Activated gamma-delta T cell (primary cell): ENCODE measurements at regions not wholly inside any gene's neighbourhood (a gene's known extent, or its start where the extent isn't known, plus 50 kb on each side); places are given as distances from the start of the nearest gene placed in this dataset.
"Not testable (repeated sequence)": the region's sequence is repeated elsewhere in the genome, so short reads cannot be mapped to it uniquely, and the experiment has no call there.

ENCODE experiments used
- DNase-seq: peaks from one replicate; lab custom pipeline; 2025; lab: John Stamatoyannopoulos, UW

DNA sequence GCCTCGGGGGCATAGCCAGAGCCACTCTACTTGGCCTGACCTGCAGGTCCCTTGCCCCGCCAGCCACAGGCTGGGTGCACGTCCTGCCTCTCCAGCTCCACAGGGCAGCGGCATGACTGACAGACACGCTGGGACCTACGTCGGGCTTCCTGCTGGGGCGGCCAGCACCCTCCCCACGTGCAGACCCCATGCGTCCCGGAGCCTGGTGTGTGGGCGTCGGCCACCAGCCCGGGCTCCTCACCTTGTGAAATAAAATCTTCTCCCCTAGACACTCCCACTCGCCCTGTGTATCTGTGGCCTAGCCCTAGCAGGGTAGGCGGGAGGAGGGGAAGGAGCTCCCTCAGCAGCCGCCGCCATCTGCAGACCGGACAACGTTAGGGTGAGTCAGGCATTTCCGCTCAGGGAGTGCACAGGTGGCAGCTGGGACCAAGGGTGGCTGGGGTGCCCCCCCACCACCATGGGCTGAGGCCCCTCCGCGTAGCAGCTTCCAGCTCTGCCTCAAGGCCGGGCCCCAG, 119.5 kb downstream of the IGLL1 start:
- not testable (repeated sequence) for DNase-seq

DNA sequence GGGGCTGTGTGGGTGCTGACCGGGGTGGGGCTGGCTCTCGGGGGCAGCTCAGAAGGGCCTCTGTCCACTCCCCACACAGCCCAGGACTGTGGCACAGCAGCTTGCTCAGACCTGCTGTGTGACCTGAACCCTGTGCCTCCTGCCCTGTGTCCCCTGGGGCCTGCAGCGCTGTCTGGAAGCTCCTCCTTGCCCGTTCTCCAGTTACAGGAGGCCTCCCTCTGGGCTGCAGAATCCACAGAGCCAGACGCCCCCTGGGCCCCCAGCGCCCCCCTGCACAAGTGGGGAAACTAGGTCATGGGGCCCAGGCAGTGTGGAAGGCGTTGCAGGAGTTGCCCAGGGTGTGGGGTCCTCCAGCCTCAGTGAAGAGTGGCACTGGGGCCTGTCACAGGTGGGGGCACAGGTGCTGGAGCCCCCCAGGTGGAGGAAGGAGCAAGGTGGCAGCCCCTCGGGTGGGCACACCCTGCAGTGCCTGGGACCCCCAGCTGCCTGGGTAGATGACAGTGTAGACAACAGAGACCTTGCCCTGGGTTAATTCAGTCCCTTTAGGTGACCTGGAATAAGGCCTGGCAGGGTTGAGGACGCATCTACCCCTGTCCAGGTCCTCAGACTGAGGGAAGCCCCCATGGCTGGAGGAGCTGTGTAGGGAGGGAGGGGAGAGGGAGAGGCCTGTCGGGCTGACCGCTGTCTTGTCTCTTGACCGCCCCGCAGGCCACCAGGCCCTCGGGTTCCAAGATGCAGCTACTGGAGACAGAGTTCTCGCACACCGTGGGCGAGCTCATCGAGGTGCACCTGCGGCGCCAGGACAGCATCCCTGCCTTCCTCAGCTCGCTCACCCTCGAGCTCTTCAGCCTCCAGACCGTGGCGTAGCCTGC, 120.2 kb downstream of the IGLL1 start:
- not testable (repeated sequence) for DNase-seq

GRCh38 chr22:23458663-23459541, 121.2 kb downstream of the IGLL1 start:
- no peak for DNase-seq

- no peak for DNase-seq
These were observed 122.6 kb downstream of the IGLL1 start for GRCh38 chr22:23457380-23457985.

DNA sequence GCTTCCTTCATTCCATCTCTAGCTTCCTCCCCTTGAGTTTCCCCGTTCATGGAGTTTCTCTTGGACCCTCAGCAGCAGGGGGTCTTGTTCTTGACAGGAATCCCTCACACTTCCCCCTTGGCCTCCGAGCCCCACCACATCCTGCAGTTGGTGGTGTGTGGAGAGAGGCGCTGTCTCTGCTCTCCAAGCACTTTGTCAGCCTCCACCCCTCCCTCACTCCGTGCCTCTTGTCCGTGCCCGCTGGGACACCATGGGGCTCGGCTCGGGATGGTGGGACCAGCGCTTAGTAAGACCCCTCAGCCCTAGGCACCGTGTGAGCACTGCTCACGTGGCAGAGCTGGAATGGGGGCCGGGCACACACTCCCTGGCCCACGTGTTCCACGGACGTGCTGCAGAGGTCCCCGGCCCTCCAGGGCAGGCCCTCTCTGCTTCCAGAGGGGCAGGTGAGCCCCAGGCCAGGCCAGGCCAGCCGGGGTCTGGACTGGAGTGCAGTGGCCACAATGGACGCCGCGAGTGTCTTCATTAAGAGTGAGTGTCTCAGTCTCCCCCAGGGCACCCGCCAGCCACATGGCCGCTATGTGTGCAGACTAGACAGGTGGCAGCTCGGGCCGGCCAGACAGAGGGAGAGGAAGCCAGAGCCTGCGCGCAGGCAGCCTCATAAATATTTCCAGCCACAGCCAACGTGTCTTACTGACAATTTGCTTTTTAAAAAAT, 123.3 kb downstream of the IGLL1 start:
- DNase-seq = not testable (repeated sequence)

- not testable (repeated sequence) for DNase-seq
These were observed 125.7 kb downstream of the IGLL1 start for GRCh38 chr22:23454345-23454744.

DNA sequence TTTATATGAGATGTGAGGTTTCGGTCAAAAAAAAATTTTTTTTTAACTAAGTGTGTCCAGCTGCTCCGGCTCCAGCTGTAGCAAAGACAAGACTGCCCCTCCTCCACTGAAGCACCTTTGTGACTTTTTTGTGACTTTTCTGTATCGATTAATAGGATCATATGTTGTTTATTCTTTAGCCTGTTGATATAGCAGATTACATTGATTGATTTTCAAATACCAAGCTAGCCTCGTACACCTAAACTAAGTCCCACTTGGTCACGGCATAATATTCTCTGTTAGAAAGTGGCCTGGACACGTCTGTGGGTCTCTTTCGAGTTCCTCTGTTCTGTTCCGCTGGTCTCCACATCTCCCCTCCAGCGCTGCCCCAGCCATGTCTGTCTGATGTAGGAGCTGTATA, 126.8 kb downstream of the IGLL1 start:
- DNase-seq = no peak

GRCh38 chr22:23452231-23453010, 127.7 kb downstream of the IGLL1 start:
- no peak for DNase-seq

- DNase-seq = not testable (repeated sequence)
These were observed 128.4 kb downstream of the IGLL1 start for GRCh38 chr22:23451452-23452230.

GRCh38 chr22:23450821-23451220, 129.3 kb downstream of the IGLL1 start:
- DNase-seq = not testable (repeated sequence)

DNA sequence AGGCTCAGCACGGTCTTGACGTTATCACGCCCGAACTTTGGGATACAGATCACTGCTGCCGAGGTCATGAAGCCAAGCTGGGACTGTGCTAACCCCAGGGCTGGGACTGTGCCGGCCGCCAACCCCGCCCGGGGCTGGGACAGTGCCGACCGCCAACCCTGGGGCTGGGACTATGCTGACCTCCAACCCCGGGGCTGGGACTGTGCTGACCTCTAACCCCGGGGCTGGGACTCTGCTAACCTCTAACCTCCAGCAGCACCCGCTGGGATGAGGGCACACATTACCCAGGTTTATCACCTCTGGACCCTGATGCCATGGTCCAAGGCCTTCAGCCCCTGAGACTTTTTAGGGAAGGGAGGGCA, 129.7 kb downstream of the IGLL1 start:
- DNase-seq = no peak

- DNase-seq = not testable (repeated sequence)
These were observed 130.2 kb downstream of the IGLL1 start for GRCh38 chr22:23449748-23450433.

DNA sequence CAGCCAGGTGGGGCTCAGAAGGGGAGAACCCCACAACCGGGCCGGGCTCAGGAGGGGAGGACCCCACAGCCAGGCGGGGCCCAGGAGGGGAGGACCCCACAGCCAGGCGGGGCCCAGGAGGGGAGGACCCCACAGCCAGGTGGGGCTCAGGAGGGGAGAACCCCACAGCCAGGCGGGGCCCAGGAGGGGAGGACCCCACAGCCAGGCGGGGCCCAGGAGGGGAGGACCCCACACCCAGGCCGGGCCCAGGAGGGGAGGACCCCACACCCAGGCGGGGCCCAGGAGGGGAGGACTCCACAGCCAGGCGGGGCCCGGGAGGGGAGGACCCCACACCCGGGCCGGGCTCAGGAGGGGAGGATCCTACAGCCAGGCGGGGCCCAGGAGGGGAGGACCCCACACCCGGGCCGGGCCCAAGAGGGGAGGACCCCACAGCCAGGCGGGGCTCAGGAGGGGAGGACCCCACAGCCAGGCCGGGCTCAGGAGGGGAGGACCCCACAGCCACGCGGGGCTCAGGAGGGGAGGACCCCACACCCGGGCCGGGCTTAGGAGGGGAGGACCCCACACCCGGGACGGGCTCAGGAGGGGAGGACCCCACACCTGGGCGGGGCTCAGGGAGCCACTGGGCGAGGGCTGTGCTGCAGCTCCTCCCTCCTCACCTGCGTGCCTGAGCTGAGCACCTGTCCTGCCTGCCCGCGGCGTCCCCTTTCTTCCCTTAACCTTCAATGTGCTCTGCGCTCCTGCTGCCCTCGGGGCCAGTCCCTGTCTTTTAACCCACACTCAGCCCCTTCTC, 131.4 kb downstream of the IGLL1 start:
- not testable (repeated sequence) for DNase-seq

DNA sequence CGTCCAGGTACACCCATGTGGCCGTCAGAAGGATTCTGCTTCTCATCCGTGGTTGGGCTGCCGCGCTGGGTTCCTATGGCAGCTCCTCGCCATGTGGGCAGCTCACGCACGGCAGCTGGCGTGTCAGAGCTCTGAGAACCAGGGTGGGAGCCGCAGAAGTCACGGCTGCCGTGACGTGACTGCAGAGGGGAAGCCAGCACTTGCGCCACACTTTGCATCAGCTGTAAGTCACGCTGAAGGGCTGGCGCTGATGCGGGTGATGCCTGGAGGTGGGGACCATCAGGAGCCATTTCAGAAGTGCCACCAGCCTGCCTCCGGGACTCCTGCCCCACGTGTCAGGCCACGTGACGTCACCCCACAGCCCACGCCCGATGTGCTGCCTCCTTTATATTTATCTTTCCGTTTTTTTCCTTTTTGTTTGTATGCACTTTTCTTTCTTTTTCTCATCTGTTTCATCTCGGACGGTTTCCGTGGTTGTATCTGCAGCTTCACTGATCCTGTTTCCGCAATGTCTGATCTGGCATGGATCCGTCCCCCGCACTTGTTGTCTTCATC, 133.2 kb downstream of the IGLL1 start:
- DNase-seq = no peak

- DNase-seq = not testable (repeated sequence)
These were observed 133.9 kb downstream of the IGLL1 start for GRCh38 chr22:23446194-23446593.

DNA sequence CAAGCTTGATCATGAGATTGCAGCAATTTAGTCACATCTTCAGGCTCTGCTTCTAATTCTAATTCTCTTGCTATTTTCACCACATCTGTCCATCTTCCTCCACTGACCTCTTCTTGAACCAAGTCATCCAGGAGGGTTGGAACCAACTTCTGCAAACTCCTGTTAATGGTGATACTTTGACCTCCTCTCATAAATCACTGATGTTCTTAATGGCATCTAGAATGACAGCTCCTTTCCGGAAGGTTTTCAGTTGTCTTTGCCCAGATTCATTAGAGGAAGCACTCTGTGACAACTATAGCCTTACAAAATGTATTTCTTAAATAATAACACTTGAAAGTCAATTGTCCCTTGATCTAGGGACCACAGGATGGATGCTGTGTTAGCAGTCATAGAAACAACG, 136.2 kb downstream of the IGLL1 start:
- DNase-seq = not testable (repeated sequence)

DNA sequence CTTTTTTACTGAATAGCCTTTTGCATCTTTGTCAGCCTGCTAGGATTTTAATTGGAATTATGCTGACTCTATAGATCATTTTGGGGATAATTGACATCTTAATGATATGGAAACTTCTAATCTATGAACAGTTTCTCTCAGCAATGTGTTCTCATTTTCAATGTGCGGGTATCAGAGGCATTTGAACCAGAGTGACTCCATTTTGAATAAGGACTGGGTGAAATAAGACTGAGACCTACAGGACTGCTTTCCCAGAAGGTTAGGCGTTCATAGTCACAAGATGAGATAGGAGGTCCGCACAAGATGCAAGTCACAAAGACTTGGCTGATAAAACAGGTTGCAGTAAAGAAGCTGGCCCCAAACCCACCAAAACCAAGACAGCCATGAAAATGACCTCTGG, 140.5 kb downstream of the IGLL1 start:
- DNase-seq = not testable (repeated sequence)

GRCh38 chr22:23438216-23438615, 141.9 kb downstream of the IGLL1 start:
- DNase-seq = no peak
